OCI-LY3 (cell line): ENCODE measurements at regions not wholly inside any gene's neighbourhood (a gene's known extent, or its start where the extent isn't known, plus 50 kb on each side); places are given as distances from the start of the nearest gene placed in this dataset.

Experiments
- EZH2phosphoT487 ChIP-seq: fragments of 200-600 bp; shearing (Covaris generic); IDR thresholded peaks from 2 replicates; pipeline ENCODE4 v1.6.1; 2018; ENCODE audit warnings: antibody characterized with exemption, mixed run types, low read depth
- TF ChIP-seq, protein P1 (sequence below): fragments of 200-600, 300-600 bp; sonication (generic); IDR thresholded peaks from 2 replicates; pipeline ENCODE4 v1.5.1; 2014; ENCODE audit warnings: antibody characterized with exemption, low read length, low read depth

DNA sequence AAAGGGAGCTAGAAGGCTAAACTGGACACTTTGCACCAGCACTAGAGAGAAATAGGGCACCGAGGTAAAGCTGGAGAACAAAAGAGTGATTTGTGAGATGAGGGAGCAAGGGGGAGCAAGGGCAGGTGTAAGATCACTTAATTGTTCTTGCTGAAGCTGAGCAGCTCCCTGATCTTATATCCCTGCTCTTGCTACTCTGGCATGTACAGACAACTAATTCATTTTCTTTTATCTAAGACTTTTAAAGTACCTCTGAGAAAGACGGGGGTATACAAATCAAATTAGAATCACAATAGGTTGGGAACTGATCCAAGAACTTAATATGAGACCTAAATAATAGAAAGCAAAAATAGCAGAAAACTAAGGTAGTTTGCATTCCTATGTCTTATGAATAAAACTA lies 381.7 kb upstream of the POU3F2 start:
- TF ChIP-seq, protein P1, sequence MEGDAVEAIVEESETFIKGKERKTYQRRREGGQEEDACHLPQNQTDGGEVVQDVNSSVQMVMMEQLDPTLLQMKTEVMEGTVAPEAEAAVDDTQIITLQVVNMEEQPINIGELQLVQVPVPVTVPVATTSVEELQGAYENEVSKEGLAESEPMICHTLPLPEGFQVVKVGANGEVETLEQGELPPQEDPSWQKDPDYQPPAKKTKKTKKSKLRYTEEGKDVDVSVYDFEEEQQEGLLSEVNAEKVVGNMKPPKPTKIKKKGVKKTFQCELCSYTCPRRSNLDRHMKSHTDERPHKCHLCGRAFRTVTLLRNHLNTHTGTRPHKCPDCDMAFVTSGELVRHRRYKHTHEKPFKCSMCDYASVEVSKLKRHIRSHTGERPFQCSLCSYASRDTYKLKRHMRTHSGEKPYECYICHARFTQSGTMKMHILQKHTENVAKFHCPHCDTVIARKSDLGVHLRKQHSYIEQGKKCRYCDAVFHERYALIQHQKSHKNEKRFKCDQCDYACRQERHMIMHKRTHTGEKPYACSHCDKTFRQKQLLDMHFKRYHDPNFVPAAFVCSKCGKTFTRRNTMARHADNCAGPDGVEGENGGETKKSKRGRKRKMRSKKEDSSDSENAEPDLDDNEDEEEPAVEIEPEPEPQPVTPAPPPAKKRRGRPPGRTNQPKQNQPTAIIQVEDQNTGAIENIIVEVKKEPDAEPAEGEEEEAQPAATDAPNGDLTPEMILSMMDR: no peak
- TF ChIP-seq EZH2phosphoT487: no peak
